H1 (cell line): ENCODE measurements at regions not wholly inside any gene's neighbourhood (a gene's known extent, or its start where the extent isn't known, plus 50 kb on each side); places are given as distances from the start of the nearest gene placed in this dataset.

Experiments
- CTCF ChIA-PET: fragments of 300-600 bp; sonication (Branson Sonifier 250); formaldehyde crosslinking; loops from one replicate; lab custom pipeline; 2021; ENCODE audit not compliant: partially characterized antibody; lab: Charles Lee
- POLR2A ChIA-PET: fragments of 300-600 bp; sonication (Branson Sonifier 250); formaldehyde crosslinking; loops from one replicate; lab custom pipeline; 2021; ENCODE audit warnings: inconsistent platforms; ENCODE audit not compliant: partially characterized antibody; lab: Charles Lee
- DNase-seq, 2 experiments: peaks; one replicate each; pipeline versions ENCODE4 v3.0.0 to v3.0.0-alpha.2; 2010 to 2022; ENCODE audit warnings: low spot score in 2 of 2, low read depth in 1 of 2, mixed read lengths in 1 of 2
- FAIRE-seq: peaks from 2 replicates; lab custom pipeline; 2011; peaks lifted over from hg19 to GRCh38; lab: Jason Lieb, UNC
- H2AFZ ChIP-seq: 2 replicates; pipeline ENCODE4 v1.8.1; 2012; ENCODE audit warnings: low read length, inconsistent platforms
- H2AK5ac ChIP-seq: 2 replicates; pipeline ENCODE4 v1.6.1; 2013; ENCODE audit warnings: low read depth, low read length
- H2BK120ac ChIP-seq: replicated peaks from 2 replicates; pipeline ENCODE3; 2013; ENCODE audit warnings: low read depth, low read length, inconsistent platforms
- H2BK12ac ChIP-seq: 2 replicates; pipeline ENCODE4 v1.6.1; 2013; ENCODE audit warnings: low read depth, low read length
- H2BK15ac ChIP-seq: 2 replicates; pipeline ENCODE4 v1.6.1; 2013; ENCODE audit warnings: low read length
- H2BK20ac ChIP-seq: 2 replicates; pipeline ENCODE4 v1.6.1; 2013; ENCODE audit warnings: low read length
- H2BK5ac ChIP-seq: 2 replicates; pipeline ENCODE4 v1.6.1; 2013; ENCODE audit warnings: low read depth, low read length
- H3K14ac ChIP-seq: 2 replicates; pipeline ENCODE4 v1.6.1; 2013; ENCODE audit warnings: inconsistent platforms; ENCODE audit not compliant: insufficient read length
- H3K18ac ChIP-seq: 2 replicates; pipeline ENCODE4 v1.6.1; 2013; ENCODE audit warnings: low read length; ENCODE audit errors: extremely low read depth
- H3K23ac ChIP-seq: 2 replicates; pipeline ENCODE4 v1.6.1; 2013; ENCODE audit warnings: inconsistent platforms; ENCODE audit not compliant: insufficient read length
- H3K23me2 ChIP-seq: 2 replicates; pipeline ENCODE4 v1.6.1; 2013; ENCODE audit warnings: low read depth, low read length
- H3K27ac ChIP-seq: 2 replicates; pipeline ENCODE4 v1.6.1; 2011; ENCODE audit warnings: low read depth, low read length, inconsistent platforms
- H3K27me3 ChIP-seq, 4 experiments: replicated peaks in 1 of 4; 1 replicate in 1 of 4; 2 replicates in 3 of 4; pipeline versions ENCODE4 v1.6.1 to v1.8.1; 2011 to 2013; ENCODE audit warnings: low read length in 3 of 4, mild to moderate bottlenecking in 3 of 4, inconsistent platforms in 2 of 4, mixed read lengths in 2 of 4, moderate library complexity in 1 of 4; ENCODE audit not compliant: control insufficient read depth in 3 of 4, insufficient read depth in 3 of 4; ENCODE audit errors: extremely low read depth in 1 of 4
- H3K36me3 ChIP-seq, 4 experiments: 2 replicates each; pipeline versions ENCODE4 v1.6.1 to v1.8.1; 2011 to 2013; ENCODE audit warnings: mild to moderate bottlenecking in 4 of 4, low read length in 3 of 4, moderate library complexity in 2 of 4, control low read depth in 1 of 4, inconsistent platforms in 1 of 4; ENCODE audit not compliant: insufficient read depth in 4 of 4, control insufficient read depth in 2 of 4
- H3K4ac ChIP-seq: replicated peaks from 2 replicates; pipeline ENCODE3; 2013; ENCODE audit warnings: low read length, low read depth, mixed read lengths, inconsistent platforms; ENCODE audit not compliant: insufficient read length
- H3K4me1 ChIP-seq, 4 experiments: replicated peaks in 1 of 4; 1 replicate in 1 of 4; 2 replicates in 3 of 4; pipeline versions ENCODE4 v1.6.1 to v1.8.1; 2011 to 2013; ENCODE audit warnings: low read length in 3 of 4, inconsistent platforms in 2 of 4, mixed read lengths in 1 of 4; ENCODE audit not compliant: insufficient read depth in 4 of 4, control insufficient read depth in 3 of 4
- H3K4me2 ChIP-seq, 2 experiments: 2 replicates each; pipeline versions ENCODE4 v1.6.1 to v1.8.1; 2011 to 2013; ENCODE audit warnings: low read depth in 2 of 2, low read length in 2 of 2, control low read depth in 1 of 2, inconsistent platforms in 1 of 2, mild to moderate bottlenecking in 1 of 2; ENCODE audit not compliant: insufficient read depth in 1 of 2
- H3K4me3 ChIP-seq, 4 experiments: fragments of 200-600, 300-600 bp in 1 of 4; sonication (generic), shearing (Covaris generic), sonication (Bioruptor Twin) in 1 of 4; 2 replicates each; pipeline versions ENCODE4 v1.5.1 to v1.8.1; 2011 to 2016; ENCODE audit warnings: low read length in 4 of 4, low read depth in 3 of 4, control low read depth in 2 of 4, inconsistent platforms in 2 of 4, mild to moderate bottlenecking in 2 of 4, mixed read lengths in 1 of 4, moderate library complexity in 1 of 4; ENCODE audit not compliant: insufficient read depth in 2 of 4; ENCODE audit errors: extremely low read depth in 1 of 4
- H3K56ac ChIP-seq: replicated peaks from 2 replicates; pipeline ENCODE3; 2013; ENCODE audit warnings: low read depth, mild to moderate bottlenecking, mixed read lengths, low read length, inconsistent platforms; ENCODE audit not compliant: insufficient read length
- H3K79me1 ChIP-seq: 2 replicates; pipeline ENCODE4 v1.6.1; 2013; ENCODE audit warnings: low read depth, low read length, control low read depth
- H3K79me2 ChIP-seq, 2 experiments: 2 replicates each; pipeline versions ENCODE4 v1.6.1 to v1.8.1; 2012 to 2013; ENCODE audit warnings: low read length in 2 of 2, mild to moderate bottlenecking in 2 of 2, inconsistent platforms in 1 of 2; ENCODE audit not compliant: insufficient read depth in 2 of 2, control insufficient read depth in 1 of 2
- H3K9ac ChIP-seq, 4 experiments: replicated peaks in 1 of 4; 1 replicate in 1 of 4; 2 replicates in 3 of 4; pipeline versions ENCODE4 v1.6.1 to v1.8.1; 2011 to 2013; ENCODE audit warnings: low read depth in 3 of 4, low read length in 3 of 4, control low read depth in 2 of 4, mild to moderate bottlenecking in 2 of 4, moderate library complexity in 2 of 4, inconsistent platforms in 1 of 4; ENCODE audit errors: extremely low read depth in 1 of 4
- H3K9me3 ChIP-seq, 2 experiments: 2 replicates each; pipeline versions ENCODE4 v1.6.1 to v1.8.1; 2012 to 2013; ENCODE audit warnings: mild to moderate bottlenecking in 2 of 2, moderate library complexity in 2 of 2, control low read depth in 1 of 2, inconsistent platforms in 1 of 2, low read depth in 1 of 2, low read length in 1 of 2, mixed read lengths in 1 of 2; ENCODE audit not compliant: insufficient read depth in 2 of 2
- H4K20me1 ChIP-seq, 2 experiments: replicated peaks in 1 of 2; 2 replicates each; pipeline versions ENCODE3 to v1.8.1; 2011 to 2013; ENCODE audit warnings: inconsistent platforms in 2 of 2, low read length in 2 of 2, mild to moderate bottlenecking in 1 of 2; ENCODE audit not compliant: insufficient read depth in 2 of 2, control insufficient read depth in 1 of 2
- H4K5ac ChIP-seq: 2 replicates; pipeline ENCODE4 v1.6.1; 2013; ENCODE audit warnings: low read length, low read depth, mixed read lengths, inconsistent platforms; ENCODE audit not compliant: insufficient read length
- H4K8ac ChIP-seq: 2 replicates; pipeline ENCODE4 v1.8.0; 2013; ENCODE audit warnings: mild to moderate bottlenecking, moderate library complexity, low read length, inconsistent platforms; ENCODE audit not compliant: insufficient read depth; ENCODE audit errors: extremely low read depth
- H4K91ac ChIP-seq: replicated peaks from 2 replicates; pipeline ENCODE3; 2013; ENCODE audit warnings: low read length, mixed read lengths, inconsistent platforms; ENCODE audit not compliant: insufficient read length
- FOSL1 ChIP-seq: IDR thresholded peaks from 2 replicates; pipeline ENCODE4 v1.6.1; 2011; ENCODE audit warnings: mild to moderate bottlenecking, low read depth, low read length, moderate library complexity; ENCODE audit not compliant: insufficient read depth
- HDAC6 ChIP-seq: IDR thresholded peaks from one replicate; pipeline ENCODE4 v1.7.1; 2012; ENCODE audit warnings: low read depth, mild to moderate bottlenecking, inconsistent platforms, low read length, moderate library complexity
- JUND ChIP-seq: IDR thresholded peaks from 2 replicates; pipeline ENCODE4 v1.6.1; 2011; ENCODE audit warnings: mild to moderate bottlenecking, improper control_type of control experiment, low read length
- NANOG ChIP-seq: IDR thresholded peaks from 2 replicates; pipeline ENCODE4 v1.6.1; 2011; ENCODE audit warnings: low read length, low read depth, mild to moderate bottlenecking, inconsistent platforms; ENCODE audit not compliant: insufficient read depth, poor library complexity, severe bottlenecking
- POLR2AphosphoS5 ChIP-seq: IDR thresholded peaks from 2 replicates; pipeline ENCODE4 v1.6.1; 2011; ENCODE audit warnings: low read depth, low read length
- RAD21 ChIP-seq, 2 experiments: IDR thresholded peaks in 1 of 2; conservative IDR thresholded peaks in 1 of 2; 2 replicates each; pipeline ENCODE4 v1.6.1; 2011; ENCODE audit warnings: low read depth in 2 of 2, low read length in 2 of 2, improper control_type of control experiment in 1 of 2, inconsistent platforms in 1 of 2, mild to moderate bottlenecking in 1 of 2, moderate library complexity in 1 of 2
- RNF2 ChIP-seq: fragments of 200-900, 300-1000 bp; sonication (generic); IDR thresholded peaks from 2 replicates; pipeline ENCODE4 v1.7.1; 2016; ENCODE audit warnings: borderline replicate concordance, low read depth, mild to moderate bottlenecking, antibody characterized with exemption, low read length; ENCODE audit not compliant: poor library complexity, severe bottlenecking; ENCODE audit errors: missing control alignments
- SAP30 ChIP-seq: fragments of 300-600 bp; sonication (generic); IDR thresholded peaks from 2 replicates; pipeline ENCODE4 v1.7.1; 2012; ENCODE audit warnings: low read length, moderate library complexity, mild to moderate bottlenecking, inconsistent platforms; ENCODE audit not compliant: insufficient read depth, insufficient replicate concordance
- SIX5 ChIP-seq: IDR thresholded peaks from 2 replicates; pipeline ENCODE4 v1.6.1; 2011; ENCODE audit warnings: mild to moderate bottlenecking, low read depth, low read length
- SUZ12 ChIP-seq: fragments of 200-600 bp; sonication (generic); IDR thresholded peaks from 2 replicates; pipeline ENCODE4 v1.6.1; 2012; ENCODE audit warnings: mild to moderate bottlenecking, inconsistent platforms, low read length, moderate library complexity, mixed read lengths
- TBP ChIP-seq: IDR thresholded peaks from 2 replicates; pipeline ENCODE4 v1.6.1; 2011; ENCODE audit warnings: low read depth, low read length, improper control_type of control experiment
- TEAD4 ChIP-seq: IDR thresholded peaks from 2 replicates; pipeline ENCODE4 v1.6.1; 2012; ENCODE audit warnings: low read depth, low read length, inconsistent platforms, mixed read lengths
- WGBS, 2 experiments: shearing (Covaris generic) in 1 of 2; methylation state at CpG; one replicate each; pipeline versions ENCODE4 v1.1.6 to v1.1.7; 2013 to 2015; ENCODE audit warnings: low lambda C conversion rate in 2 of 2, mixed read lengths in 2 of 2, inconsistent platforms in 1 of 2, low coverage in 1 of 2, missing lambda C conversion rate in 1 of 2; ENCODE audit not compliant: insufficient replicate concordance in 2 of 2, insufficient coverage in 1 of 2, insufficient read length in 1 of 2; ENCODE audit errors: extremely low coverage in 1 of 2, missing lambda C conversion rate in 1 of 2; 5-methylcytosine and 5-hydroxymethylcytosine counted together
- TF ChIP-seq, protein P1 (sequence below): IDR thresholded peaks from 2 replicates; pipeline ENCODE4 v1.6.1; 2011; ENCODE audit warnings: low read length, improper control_type of control experiment

DNA sequence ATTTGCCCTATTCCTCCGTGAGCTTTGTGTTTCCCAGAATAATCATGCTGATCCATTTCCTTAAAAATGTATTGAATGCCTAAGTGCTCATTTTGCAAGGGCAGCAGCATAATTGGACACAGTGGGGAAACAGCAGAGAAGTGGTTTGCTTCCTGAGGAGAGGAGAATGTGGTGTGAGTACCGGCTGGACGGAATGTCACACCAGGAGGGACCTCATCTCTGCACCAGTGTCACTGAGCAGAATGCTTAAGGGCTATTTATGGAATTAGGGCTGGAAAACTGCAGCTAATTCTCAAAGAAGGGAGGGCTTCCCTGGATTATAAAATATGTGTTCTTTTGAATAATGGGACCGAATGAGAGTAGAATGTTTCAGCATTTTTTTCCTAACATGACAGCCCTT is 1100.6 kb upstream of the RBFOX1 start:
- Histone ChIP-seq H3K23ac (no peak overlapping the region), H4K20me1 (no peaks in the 10 kb centered on the region), H3K14ac (no peak overlapping the region), H2BK20ac (no peak overlapping the region), H3K27ac (no peak overlapping the region), H3K79me1 (no peaks in the 10 kb centered on the region), H3K23me2 (peaks cover 2% of the 10 kb centered on the region; the same call in 1 of the 2 replicates), H3K79me2 (no peaks in the 10 kb centered on the region), H3K9me3 (no peaks in the 10 kb centered on the region; a peak in 1 of 4 replicates), H3K56ac (no peak overlapping the region), H4K5ac (no peak overlapping the region), H3K4me2 (no peak overlapping the region), H3K4me3 (no peak overlapping the region), H3K4ac (no peak overlapping the region), H3K4me1 (no peaks in the 10 kb centered on the region; a peak in 1 of 7 replicates), H2BK15ac (no peak overlapping the region), H2AK5ac (no peak overlapping the region), H4K8ac (no peak overlapping the region), H2BK120ac (no peak overlapping the region), H3K36me3 (no peaks in the 10 kb centered on the region), H3K18ac (no peak overlapping the region), H3K9ac (no peak overlapping the region), H2BK5ac (no peak overlapping the region), H4K91ac (no peak overlapping the region), H2AFZ (no peak overlapping the region), H3K27me3 (no peaks in the 10 kb centered on the region), H2BK12ac (no peak overlapping the region)
- ChIA-PET POLR2A (no interaction called here), CTCF (interaction anchor here (0.8 kb wide), 1 partner anchor 34 kb away, joined by 3 read pairs; no protein-coding TSS in a partner anchor)
- 70% methylated on average over 4 of the region's 4 CpGs; no CpG with 5 or more reads in 1 of the 2 experiments for WGBS, 2 experiments
- no peak for DNase-seq
- FAIRE-seq, result no peak
- TF ChIP-seq JUND, result no peak
- TF ChIP-seq TEAD4, result no peak
- no peak for TF ChIP-seq RNF2
- TF ChIP-seq FOSL1, result no peak
- no peak for TF ChIP-seq RAD21 (IDR thresholded peaks at IDR 0.05 in 1 of 2, conservative IDR thresholded peaks at IDR 0.05 in 1 of 2; ENCODE audit: low read depth in 2 of 2, low read length in 2 of 2)
- no peak for TF ChIP-seq NANOG
- no peak for TF ChIP-seq HDAC6
- no peak for TF ChIP-seq SIX5
- no peak for TF ChIP-seq SUZ12
- TF ChIP-seq SAP30, result no peak
- TF ChIP-seq, protein P1, sequence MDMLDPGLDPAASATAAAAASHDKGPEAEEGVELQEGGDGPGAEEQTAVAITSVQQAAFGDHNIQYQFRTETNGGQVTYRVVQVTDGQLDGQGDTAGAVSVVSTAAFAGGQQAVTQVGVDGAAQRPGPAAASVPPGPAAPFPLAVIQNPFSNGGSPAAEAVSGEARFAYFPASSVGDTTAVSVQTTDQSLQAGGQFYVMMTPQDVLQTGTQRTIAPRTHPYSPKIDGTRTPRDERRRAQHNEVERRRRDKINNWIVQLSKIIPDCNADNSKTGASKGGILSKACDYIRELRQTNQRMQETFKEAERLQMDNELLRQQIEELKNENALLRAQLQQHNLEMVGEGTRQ, result no peak
- no peak for TF ChIP-seq TBP
- no peak for TF ChIP-seq POLR2AphosphoS5
